NCI-H524 (cell line): ENCODE measurements at regions not wholly inside any gene's neighbourhood (a gene's known extent, or its start where the extent isn't known, plus 50 kb on each side); places are given as distances from the start of the nearest gene placed in this dataset.
"Not testable (repeated sequence)": the region's sequence is repeated elsewhere in the genome, so short reads cannot be mapped to it uniquely, and the experiment has no call there.

Source experiments
- DNase-seq, 2 experiments: peaks; one replicate each; lab custom pipeline; 2025; lab: John Stamatoyannopoulos, UW

DNA sequence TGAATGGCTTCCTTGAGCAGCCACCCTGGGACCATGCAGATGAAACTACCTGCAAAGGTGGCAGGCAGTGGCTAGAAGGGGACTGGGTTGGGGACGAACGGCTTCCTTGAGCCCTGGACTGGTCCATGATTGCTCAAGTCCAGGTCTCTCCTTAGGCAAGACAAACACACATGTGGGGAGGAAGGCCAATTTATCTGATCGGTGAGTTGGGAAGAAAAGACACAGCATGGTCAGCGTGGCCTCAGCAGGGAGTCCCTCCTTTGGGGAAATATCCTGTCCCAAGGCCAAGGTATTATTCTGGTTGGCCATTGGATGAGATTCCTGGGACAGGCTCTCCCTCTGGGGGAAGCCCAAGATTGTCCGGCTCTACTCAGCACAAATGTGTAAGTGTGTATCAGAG is 116.3 kb upstream of the ERG start:
- DNase-seq = no peak

- DNase-seq = no peak
Measured at GRCh38 chr21:38619480-38619879, 121.2 kb upstream of the ERG start.

DNA sequence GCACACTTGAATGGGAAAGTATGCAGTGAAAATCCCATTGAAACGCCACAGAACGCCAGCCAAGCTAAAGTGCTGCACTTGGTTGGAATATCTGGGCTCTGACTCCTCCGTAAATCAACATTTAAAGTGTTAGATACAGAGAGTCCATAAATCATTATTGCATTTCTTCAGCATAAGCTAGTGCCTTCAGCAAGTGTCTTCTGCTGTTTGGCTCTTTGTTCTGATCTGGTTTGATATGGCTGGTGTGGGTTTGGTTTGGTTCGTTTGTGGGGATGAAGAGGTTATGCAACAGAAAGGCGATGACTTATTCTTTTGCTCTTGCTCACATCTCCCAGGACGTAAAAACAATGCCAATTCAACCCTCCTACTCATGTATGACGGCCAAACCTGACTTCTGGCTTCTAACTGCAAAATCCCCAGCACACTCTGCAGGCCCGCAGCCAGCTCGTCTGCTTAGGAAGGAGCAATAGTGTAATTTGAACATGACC is 121.8 kb upstream of the ERG start:
- DNase-seq = no peak

DNA sequence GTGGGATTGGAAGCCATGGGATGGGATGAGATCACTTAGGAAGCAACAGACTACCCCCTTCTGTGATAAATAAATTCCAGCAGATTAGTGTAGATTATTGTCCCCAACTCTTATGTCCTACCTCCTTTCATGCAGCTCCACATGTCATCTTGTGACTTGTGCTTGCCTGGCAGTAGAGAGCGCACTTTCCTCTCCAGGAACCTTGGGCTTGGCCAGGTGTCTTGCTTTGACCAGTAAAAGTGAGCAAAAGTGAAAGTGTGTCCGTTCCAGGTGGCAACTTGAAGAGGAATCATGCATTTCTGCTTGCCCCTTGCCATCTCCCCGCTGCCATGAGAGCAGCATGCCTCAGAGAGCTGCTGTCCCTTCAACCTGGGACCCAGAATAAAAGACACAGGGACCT is 122.9 kb upstream of the ERG start:
- no peak for DNase-seq

DNA sequence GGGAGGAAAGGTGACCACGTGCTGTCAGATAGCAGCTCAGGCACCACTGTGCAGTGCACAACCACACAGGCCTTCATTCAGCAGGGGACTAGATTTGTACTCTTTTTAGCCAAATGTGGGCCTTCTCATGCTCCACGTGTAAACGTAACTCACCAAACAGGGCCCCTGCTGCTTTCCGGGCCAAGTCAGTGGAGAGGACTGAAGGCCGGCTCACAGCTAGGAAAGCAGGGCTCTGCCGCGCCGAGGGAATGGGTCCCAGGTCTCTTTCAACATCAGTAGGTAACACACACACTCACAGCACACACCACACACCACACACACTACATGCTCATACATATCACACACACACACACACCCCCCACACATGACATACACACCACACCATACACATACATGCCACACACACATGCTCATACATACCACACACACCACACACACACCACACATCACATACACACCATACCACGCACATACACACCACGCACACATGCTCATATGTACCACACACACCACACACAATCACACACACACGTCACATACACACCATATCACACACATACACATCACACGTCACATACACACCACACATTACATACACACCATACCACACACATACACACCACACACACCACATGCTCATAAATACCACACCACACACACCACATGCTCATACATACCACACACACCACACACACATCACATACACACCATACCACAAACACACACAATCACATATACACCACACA is 124.0 kb upstream of the ERG start:
- no peak for DNase-seq

- no peak for DNase-seq
Measured at GRCh38 chr21:38622827-38623209, 124.5 kb upstream of the ERG start.

DNA sequence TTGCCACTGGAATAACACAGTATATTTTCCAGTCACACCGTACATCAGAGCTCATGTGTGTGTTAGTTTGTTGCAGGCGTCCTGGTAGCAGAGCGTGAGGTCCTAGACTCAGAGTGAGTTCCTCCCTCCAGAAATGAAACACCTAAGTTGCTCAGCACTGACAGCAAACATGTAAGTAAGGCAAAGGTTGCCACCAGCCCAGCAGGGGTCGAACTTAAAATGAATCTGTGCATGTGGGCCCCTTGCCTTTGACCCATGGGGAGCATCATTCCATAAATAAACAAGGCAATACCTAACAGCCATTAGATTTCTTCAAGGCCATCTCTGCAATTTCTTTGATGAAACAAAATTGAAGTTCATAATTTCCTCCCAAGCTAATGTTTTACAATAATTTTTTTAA is 125.3 kb upstream of the ERG start:
- DNase-seq = no peak

DNA sequence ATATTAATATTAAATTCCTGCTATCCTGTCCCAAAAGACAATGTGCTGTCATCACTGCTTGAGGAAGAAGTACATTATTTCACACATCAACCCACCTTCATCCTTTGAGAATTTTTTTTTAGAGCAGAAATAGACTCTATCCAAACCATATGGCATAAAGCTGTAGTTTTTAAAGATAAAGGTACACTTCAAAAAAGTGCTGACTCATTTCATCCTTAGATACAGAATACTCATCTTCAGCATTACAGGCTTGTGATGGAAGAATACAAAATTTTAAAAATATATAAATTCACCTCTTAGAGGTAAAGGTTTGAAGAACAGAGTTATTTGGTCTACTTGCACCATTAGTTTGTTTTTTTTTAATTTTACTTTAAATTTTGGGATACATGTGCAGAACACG is 126.7 kb upstream of the ERG start:
- DNase-seq = no peak

GRCh38 chr21:38626306-38626705 is 128.0 kb upstream of the ERG start:
- DNase-seq = no peak

DNA sequence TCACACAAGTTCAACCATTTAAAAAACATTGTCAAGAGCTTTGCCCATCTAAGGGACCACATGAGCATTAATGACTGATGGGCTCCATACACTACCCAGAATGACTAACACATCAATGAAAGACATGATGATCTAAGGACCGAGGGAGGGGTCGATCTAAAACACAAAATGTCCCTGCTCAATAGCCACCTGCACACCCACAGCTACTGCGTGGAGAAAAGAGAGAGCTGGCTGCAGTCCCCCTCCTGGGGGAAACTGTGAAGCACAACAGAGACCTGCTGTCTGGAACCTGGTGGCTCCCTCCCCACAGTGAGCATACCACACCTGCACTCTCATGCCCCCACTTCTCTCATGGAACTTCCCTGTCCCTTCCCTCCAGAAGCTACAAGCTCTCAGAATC is 130.1 kb upstream of the ERG start:
- no peak for DNase-seq

- no peak for DNase-seq
Measured at GRCh38 chr21:38631206-38631605, 132.9 kb upstream of the ERG start.

DNA sequence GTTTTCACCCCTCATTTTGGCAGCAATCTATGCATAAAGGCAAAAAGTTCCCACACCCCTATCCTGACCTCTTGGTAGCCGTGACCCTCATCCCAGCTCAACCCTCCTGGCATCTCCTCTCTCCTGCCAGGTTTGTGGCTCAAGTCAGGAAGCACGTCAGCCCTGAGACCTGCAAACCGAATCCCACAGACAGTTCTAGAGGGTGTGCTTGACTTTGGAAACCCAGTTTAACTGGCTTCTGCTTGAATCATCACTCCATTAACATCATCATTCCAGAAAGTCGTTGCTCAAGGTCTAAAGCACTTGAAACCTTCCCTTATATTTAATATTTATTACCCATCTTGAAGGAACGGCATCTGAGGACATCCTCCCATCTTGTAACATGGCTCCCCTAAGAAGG is 133.4 kb upstream of the ERG start:
- no peak for DNase-seq

DNA sequence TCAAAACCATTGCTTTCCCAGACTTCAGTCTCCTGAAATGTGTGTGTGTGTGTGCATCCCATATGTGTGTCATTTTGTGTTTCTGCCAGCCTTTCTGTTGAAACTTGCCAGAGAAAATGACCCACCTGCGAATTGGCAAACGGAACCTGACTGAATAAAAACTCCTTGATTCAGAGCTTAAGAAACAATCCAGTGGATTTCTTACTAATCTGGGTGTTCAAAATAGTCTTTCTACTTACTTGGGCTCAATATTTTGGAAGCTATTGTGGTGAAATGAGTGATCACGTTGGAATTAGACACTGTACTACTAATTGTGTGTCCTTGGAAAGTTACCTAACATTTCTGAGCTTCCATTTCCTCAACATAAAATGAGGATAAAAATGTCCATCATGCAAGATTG is 138.9 kb upstream of the ERG start:
- DNase-seq = no peak

GRCh38 chr21:38639571-38640354 is 141.5 kb upstream of the ERG start:
- DNase-seq = no peak

GRCh38 chr21:38640355-38640742 is 142.1 kb upstream of the ERG start:
- not testable (repeated sequence) for DNase-seq

DNA sequence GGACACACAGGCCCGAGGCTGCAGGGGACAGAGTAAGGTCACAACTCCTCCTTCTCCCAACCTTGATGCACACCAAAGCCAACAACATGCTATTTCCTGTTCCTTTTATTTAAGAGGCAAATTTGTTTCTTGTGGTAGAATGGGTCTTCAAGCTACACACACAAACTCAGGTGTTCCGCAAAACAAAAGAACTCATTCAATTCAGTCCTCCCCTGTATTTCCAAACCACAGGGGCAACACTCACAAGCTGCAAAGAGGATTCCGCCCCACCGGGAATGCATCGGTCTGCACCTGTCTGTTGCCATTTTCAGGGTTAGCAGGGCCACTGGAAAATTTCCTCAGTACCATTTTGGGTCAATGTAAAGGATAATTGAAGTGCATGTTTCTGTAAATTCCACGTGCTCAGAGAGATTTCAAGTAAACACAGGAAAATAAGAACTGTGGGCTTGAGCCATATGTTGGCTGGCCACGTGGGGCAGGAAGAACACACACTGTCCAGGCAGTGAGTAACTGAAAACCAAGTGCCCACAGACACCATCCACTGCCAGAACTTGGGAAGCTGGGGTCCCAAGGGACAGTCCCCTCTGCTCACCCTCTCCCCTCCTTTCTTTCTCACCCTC is 145.2 kb upstream of the ERG start:
- no peak for DNase-seq

- no peak for DNase-seq
Measured at GRCh38 chr21:38645282-38645681, 147.0 kb upstream of the ERG start.

GRCh38 chr21:38646213-38646837 is 148.0 kb upstream of the ERG start:
- DNase-seq = no peak

DNA sequence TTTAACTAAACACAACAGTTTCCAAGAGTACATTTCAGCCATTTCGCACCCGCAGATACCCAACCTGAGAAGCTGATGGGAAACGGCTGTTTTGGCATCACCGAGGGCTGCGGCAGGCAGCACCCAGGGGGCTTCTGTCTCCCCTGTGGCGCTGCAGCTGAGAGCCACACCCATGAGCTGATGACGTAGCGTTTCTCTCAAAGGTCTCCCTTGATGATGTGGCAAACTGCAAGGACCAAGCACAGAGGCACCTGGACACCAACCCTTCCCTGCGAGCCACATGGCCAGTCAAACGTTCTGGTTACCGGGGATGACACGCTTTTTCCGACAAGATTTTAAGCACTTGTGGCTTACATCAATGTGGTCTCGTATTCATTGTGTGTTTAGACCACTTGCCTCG is 150.8 kb upstream of the ERG start:
- no peak for DNase-seq

DNA sequence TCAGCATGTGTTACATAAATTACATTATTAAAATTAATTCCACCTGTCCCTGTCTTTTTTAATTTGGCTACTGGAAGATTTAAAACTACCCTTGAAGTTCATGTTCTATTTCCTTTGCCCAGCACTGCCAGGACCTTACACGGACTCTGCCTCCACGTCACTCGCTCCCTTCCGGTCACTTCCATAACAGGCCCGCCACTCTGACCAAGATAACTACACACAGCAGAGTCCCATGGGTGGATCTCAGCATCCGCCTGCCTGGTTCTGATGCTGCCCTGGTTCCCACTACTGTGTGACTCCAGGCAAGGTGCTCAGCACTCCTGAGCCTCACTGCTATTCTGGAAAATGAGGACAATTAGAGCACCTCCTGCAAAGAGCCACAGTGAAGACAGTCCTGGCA is 153.3 kb upstream of the ERG start:
- no peak for DNase-seq

- no peak for DNase-seq
Measured at GRCh38 chr21:38652396-38652795, 153.3 kb upstream of the ETS2 start.

DNA sequence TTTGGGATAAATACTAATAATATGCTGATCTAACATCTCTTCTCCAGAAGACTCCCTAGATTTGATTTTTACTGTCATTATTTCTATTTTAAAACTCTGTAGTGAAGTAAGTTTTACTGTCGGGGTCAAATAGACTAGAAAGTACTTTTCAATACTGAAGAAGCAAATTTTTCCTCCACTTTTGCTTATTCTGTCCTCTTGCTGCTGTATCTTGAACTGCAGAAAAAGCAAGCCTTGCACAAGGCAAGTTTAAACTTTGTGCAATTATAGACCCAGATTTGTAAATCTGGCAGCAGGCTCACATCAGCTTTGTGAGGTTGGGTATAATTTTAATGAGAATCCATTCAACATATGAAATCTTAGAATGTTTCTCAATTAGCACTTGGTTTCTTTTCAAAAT is 151.1 kb upstream of the ETS2 start:
- no peak for DNase-seq

DNA sequence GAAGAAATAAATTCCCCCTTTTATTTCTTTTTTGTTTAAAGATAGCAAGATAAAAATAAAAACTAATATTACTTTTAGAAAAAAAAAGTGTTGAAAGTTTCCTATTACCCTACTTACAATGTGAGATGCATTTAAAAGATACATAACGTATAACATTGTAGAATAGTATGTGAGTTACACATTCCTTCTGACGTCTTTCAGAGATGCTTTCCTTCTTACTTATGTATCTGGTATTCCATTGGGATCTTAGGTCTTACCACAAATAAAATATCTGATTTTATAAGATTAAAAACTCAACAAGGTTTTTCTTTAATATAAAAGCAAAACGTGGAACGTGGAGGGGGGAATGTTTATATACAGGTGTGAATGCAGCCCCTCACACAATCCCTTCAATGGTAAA is 147.2 kb upstream of the ETS2 start:
- DNase-seq = no peak
